Mucosa of stomach (tissue), 1 donor: ENCODE measurements at regions not wholly inside any gene's neighbourhood (a gene's known extent, or its start where the extent isn't known, plus 50 kb on each side); places are given as distances from the start of the nearest gene placed in this dataset.

Experiments used
- H3K27me3 ChIP-seq: one replicate; pipeline ENCODE4 v1.7.0; 2013; ENCODE audit warnings: mild to moderate bottlenecking, low read length; ENCODE audit not compliant: control insufficient read depth, insufficient read depth
- H3K36me3 ChIP-seq: one replicate; pipeline ENCODE4 v1.7.0; 2013; ENCODE audit warnings: low read length; ENCODE audit not compliant: control insufficient read depth, insufficient read depth
- H3K4me1 ChIP-seq: one replicate; pipeline ENCODE4 v1.7.0; 2013; ENCODE audit warnings: mild to moderate bottlenecking, low read length; ENCODE audit not compliant: control insufficient read depth, insufficient read depth
- H3K4me3 ChIP-seq: one replicate; pipeline ENCODE4 v1.7.0; 2013; ENCODE audit warnings: low read length
- H3K9ac ChIP-seq: one replicate; pipeline ENCODE4 v1.7.0; 2013; ENCODE audit warnings: mild to moderate bottlenecking, low read length, moderate library complexity
- H3K9me3 ChIP-seq: one replicate; pipeline ENCODE4 v1.7.0; 2013; ENCODE audit warnings: mild to moderate bottlenecking, low read length, moderate library complexity; ENCODE audit not compliant: control insufficient read depth
- donor health status: Pancreatic carcinoma.

DNA sequence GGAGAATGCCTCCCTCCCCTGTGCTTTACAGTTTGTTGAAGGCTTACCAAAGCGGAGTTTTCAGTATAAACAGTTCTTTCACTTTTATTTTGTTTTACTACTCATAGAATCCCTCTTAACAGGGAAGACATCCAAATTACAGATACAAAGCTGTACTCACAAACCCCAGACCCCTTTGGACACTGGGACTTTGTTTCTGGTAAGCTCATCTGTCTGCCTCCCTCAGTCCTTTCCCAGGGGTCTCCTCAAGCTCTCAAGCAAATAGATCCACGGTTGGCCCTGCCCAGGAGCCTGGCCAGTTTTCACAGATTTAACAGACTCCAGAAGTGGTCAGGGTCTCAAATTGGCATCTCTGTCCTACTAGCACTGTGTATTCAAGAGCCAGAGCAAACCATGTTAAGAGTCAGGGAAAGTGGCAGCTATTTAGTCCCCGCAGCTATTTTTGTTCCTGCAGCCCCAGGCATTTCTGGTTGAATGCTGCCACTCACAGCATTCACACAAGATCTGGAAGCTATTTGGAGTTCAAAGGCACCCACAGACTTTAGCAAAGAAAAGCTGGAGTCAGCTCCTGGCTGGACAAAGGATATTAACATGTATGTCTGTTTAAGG lies 54.2 kb downstream of the TMEM100 start:
- Histone ChIP-seq H3K4me3 (no peak overlapping the region), H3K36me3 (no peaks in the 10 kb centered on the region), H3K9me3 (no peaks in the 10 kb centered on the region), H3K4me1 (no peaks in the 10 kb centered on the region), H3K27me3 (no peaks in the 10 kb centered on the region), H3K9ac (no peak overlapping the region)

DNA sequence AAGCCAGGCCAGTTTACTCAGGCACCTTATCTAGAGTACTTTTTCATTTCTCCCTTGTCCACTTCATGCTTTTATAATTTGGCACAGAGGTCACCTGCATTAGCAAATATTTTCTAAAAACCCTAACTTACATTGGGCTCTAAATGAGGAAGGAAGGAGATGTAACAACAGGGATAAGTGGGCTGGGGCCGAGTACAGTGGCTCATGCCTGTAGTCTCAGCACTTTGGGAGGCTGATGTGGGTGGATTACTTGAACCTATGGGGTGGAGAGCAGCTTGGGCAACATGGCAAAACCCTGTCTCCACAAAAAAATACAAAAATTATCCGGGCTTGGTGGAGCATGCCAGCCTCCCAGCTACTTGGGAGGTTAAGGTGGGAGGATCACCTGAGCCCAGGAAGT lies 55.9 kb downstream of the TMEM100 start:
- Histone ChIP-seq H3K9me3 (no peaks in the 10 kb centered on the region), H3K27me3 (no peaks in the 10 kb centered on the region), H3K9ac (no peak overlapping the region), H3K4me3 (no peak overlapping the region), H3K4me1 (no peaks in the 10 kb centered on the region), H3K36me3 (no peaks in the 10 kb centered on the region)

DNA sequence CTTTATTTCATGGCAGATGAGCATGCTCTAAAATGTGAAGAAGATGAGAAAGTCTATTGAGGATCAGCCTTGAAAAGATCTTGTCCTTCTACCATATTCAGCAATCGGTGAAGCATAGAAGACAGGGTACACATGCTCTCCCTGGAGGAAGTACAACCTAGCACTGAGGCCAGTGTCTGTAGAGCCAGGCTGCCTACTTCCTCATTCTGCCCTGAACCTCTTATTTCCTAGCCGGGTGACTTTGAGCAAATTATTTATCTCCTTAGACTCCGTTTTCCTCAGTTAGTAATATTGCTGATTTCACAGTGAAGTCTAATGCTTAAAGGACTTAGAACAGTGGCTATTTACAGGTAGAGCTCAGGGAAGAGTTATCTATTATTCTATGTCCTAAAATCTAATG lies 58.4 kb downstream of the TMEM100 start:
- Histone ChIP-seq H3K4me1 (no peaks in the 10 kb centered on the region), H3K36me3 (no peaks in the 10 kb centered on the region), H3K9ac (no peak overlapping the region), H3K4me3 (no peak overlapping the region), H3K9me3 (no peaks in the 10 kb centered on the region), H3K27me3 (no peaks in the 10 kb centered on the region)

GRCh38 chr17:55663400-55663799 lies 59.3 kb downstream of the TMEM100 start:
- Histone ChIP-seq H3K27me3 (no peaks in the 10 kb centered on the region), H3K9ac (no peak overlapping the region), H3K9me3 (no peaks in the 10 kb centered on the region), H3K36me3 (no peaks in the 10 kb centered on the region), H3K4me1 (no peaks in the 10 kb centered on the region), H3K4me3 (no peak overlapping the region)

- Histone ChIP-seq H3K36me3 (no peaks in the 10 kb centered on the region), H3K4me3 (no peak overlapping the region), H3K9me3 (no peaks in the 10 kb centered on the region), H3K4me1 (no peaks in the 10 kb centered on the region), H3K9ac (no peak overlapping the region), H3K27me3 (no peaks in the 10 kb centered on the region)
These were observed 60.5 kb downstream of the TMEM100 start for GRCh38 chr17:55661963-55662834.

DNA sequence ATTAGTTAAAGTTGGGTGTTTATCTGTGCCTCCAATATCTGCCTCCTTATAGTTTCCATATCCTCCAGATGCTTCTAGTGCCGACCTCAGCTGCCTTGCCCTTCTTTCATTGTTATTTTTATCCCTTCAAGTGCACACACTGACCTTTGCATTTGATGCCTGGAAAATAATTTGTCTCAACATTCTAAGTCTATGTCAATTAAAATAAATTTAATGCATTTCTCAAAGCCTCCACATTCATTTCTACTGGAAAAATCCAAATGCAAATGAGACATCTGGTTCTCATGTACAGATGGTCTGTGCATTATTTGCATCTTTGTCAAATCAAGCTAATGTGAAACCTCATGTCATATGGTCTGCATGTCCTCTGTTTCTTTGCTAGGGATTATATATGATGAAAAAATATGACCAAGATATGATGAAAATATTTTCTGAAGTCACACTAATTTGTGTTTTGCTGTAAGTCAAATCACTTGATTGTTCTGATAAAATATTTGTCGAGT lies 61.4 kb downstream of the TMEM100 start:
- H3K36me3 ChIP-seq, result no peaks in the 10 kb centered on the region
- H3K4me1 ChIP-seq, result no peaks in the 10 kb centered on the region
- H3K4me3 ChIP-seq, result no peak overlapping the region
- H3K27me3 ChIP-seq, result no peaks in the 10 kb centered on the region
- no peaks in the 10 kb centered on the region for H3K9me3 ChIP-seq
- no peak overlapping the region for H3K9ac ChIP-seq

- Histone ChIP-seq H3K9me3 (no peaks in the 10 kb centered on the region), H3K4me3 (no peak overlapping the region), H3K9ac (no peak overlapping the region), H3K27me3 (no peaks in the 10 kb centered on the region), H3K36me3 (no peaks in the 10 kb centered on the region), H3K4me1 (no peaks in the 10 kb centered on the region)
These were observed 62.3 kb downstream of the TMEM100 start for GRCh38 chr17:55660178-55660886.

DNA sequence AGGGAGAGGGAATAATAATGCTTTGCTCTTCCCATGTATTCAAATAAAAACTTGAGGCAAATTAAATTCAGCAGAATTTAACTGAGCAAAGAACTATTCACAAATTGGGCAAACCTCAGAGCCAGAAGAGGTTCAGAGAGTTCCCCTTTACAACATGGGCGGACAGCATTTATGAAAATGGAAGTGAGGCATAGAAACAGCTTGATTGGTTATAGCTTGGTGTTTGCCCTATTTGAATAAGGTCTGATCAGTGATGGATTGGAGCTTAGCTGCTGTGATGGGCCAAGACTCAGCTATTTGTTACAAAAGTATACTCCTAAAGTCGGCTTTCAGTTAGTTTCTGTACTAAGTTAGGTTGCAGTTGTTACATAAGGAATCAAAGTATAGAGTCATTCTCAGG lies 63.0 kb downstream of the TMEM100 start:
- Histone ChIP-seq H3K36me3 (no peaks in the 10 kb centered on the region), H3K27me3 (no peaks in the 10 kb centered on the region), H3K9ac (no peak overlapping the region), H3K4me3 (no peak overlapping the region), H3K9me3 (no peaks in the 10 kb centered on the region), H3K4me1 (no peaks in the 10 kb centered on the region)

- Histone ChIP-seq H3K27me3 (no peaks in the 10 kb centered on the region), H3K36me3 (no peaks in the 10 kb centered on the region), H3K4me1 (no peaks in the 10 kb centered on the region)
These were observed 66.9 kb downstream of the TMEM100 start for GRCh38 chr17:55655777-55656176.

DNA sequence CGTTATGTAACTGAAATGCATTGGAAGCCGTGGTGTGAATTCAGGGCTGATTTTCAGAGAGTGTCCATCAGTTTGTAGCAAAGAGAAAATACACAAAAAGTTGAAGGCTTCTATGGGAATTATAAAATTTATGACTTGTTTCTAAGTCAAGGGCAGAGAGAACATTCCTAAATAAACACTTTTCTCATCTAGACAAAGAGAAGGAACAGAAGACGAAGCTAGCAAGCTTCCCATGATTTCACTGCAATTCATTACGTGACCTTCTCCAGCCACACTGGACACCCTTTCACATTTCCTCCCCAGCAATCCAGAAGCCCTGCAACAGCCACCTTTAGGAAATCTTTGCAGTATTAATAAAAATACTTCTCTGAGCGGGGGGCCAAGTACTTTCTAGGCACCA lies 67.8 kb downstream of the TMEM100 start:
- Histone ChIP-seq H3K4me3 (no peak overlapping the region), H3K27me3 (no peaks in the 10 kb centered on the region), H3K4me1 (no peaks in the 10 kb centered on the region), H3K9ac (no peak overlapping the region), H3K9me3 (no peaks in the 10 kb centered on the region), H3K36me3 (no peaks in the 10 kb centered on the region)

More at GRCh38 chr17:55655777-55656176, 66.9 kb downstream of the TMEM100 start:
- H3K9ac ChIP-seq, result no peak overlapping the region
- H3K4me3 ChIP-seq, result no peak overlapping the region
- H3K9me3 ChIP-seq, result no peaks in the 10 kb centered on the region

DNA sequence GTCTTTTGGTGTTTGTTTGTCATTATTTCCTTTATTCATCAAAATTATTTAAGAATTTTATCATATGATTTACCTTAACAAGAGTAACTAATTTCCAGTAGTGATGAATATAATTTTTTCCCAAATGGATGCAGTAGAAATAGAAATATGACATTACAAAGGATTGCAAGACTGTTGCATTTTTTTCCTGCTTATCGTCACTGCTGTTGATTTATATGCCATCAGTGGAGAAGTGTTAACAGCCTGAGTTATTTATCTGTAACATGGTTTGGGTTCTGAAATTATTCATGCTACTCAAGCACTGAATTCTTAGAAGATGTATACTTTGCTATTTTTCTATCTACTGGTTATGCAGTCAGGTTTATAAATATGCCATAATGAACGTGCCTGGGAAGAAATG lies 68.6 kb downstream of the TMEM100 start:
- no peak overlapping the region for H3K9ac ChIP-seq
- H3K4me1 ChIP-seq, result no peaks in the 10 kb centered on the region
- H3K9me3 ChIP-seq, result no peaks in the 10 kb centered on the region
- H3K4me3 ChIP-seq, result no peak overlapping the region
- H3K36me3 ChIP-seq, result no peaks in the 10 kb centered on the region
- H3K27me3 ChIP-seq, result no peaks in the 10 kb centered on the region

DNA sequence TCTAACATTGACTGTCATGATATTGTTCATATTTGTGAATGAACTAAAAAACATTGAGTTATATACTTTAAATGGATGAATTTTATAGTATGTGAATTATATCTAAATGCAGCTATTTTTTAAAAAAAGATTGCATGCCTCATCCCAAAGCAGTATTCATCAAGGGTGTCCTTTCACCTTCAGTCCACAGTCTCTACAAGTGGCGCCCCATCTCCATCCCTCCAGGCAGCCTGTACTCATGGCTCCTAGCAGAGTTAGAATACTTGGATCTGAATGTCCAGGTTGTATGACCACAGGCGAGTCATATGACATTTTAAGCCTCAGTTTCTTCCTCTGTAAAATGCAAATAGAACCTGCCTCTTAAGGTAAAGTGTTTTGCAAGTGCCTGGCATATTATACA lies 69.8 kb downstream of the TMEM100 start:
- H3K27me3 ChIP-seq, result no peaks in the 10 kb centered on the region
- H3K4me3 ChIP-seq, result no peak overlapping the region
- no peaks in the 10 kb centered on the region for H3K9me3 ChIP-seq
- no peak overlapping the region for H3K9ac ChIP-seq
- no peaks in the 10 kb centered on the region for H3K4me1 ChIP-seq
- no peaks in the 10 kb centered on the region for H3K36me3 ChIP-seq
